GM18498 (cell line): ENCODE measurements at regions not wholly inside any gene's neighbourhood (a gene's known extent, or its start where the extent isn't known, plus 50 kb on each side); places are given as distances from the start of the nearest gene placed in this dataset.
"Not testable (repeated sequence)": the region's sequence is repeated elsewhere in the genome, so short reads cannot be mapped to it uniquely, and the experiment has no call there.

Experiments used
- ATAC-seq: cut with Tn5 transposase; IDR thresholded peaks from one replicate; pipeline ENCODE4 v1.9.1; 2021; ENCODE audit warnings: mild to moderate bottlenecking, moderate library complexity; ENCODE audit not compliant: unreplicated experiment

- ATAC-seq: no peak
Measured at GRCh38 chr21:15644489-15644888, 85.3 kb upstream of the USP25 start.

DNA sequence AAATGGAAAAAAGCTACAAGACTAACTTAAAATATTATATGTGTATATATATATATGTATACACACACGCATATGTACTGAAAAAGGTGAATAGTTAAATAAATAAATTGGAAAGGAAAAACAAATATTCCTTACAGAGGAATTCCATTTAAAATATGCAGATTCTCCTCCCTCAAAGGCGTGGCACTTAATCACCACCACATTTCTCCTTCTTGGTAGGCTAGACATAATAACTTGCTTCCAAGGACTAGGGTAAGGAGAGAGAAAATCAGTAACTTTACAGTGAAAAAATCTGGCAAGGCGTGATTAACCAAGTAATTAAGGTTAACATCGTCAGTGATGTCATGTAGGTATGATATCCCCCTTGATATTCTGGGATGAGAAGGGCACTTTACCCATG, 84.0 kb upstream of the USP25 start:
- ATAC-seq: no peak

GRCh38 chr21:15650735-15651134, 79.0 kb upstream of the USP25 start:
- ATAC-seq: no peak

GRCh38 chr21:15651172-15651571, 78.6 kb upstream of the USP25 start:
- ATAC-seq: no peak

DNA sequence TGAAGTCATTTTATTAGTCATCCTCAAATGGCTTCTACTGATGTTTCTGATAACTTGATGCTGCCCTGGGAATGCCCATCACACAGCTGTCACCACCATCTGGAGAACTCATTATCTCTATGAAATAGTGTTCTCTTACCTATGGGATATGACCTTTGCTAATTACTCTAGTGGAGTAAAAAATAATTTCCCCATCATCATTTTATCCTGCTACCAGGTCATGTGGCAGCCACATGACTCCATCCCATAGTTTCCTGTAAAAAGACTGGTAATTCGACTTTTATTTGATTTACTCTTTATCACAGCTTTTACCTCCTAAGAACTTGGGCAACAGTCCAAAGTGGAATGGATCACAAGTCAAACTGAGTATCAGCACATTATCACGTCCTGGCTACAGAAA, 76.1 kb upstream of the USP25 start:
- no peak for ATAC-seq

DNA sequence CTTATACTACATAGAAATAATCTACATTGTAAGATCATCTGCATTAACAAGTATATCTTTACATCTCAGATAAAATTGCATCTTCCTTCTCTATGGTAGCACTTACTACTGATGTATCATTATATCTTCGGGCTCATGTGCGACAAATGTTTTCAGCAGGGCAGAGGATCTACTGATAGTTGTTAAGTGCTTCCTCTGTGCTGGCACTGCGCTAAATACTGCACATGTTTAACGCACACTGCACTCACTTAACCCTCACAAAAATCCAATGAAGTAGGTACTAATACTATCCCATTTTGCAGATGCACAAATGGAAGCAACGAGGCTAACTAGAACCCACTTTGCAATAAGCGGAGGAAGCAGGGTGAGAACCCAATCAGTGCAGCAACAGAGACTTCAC, 75.6 kb upstream of the USP25 start:
- ATAC-seq: no peak

- no peak for ATAC-seq
Measured at GRCh38 chr21:15659753-15660422, 69.9 kb upstream of the USP25 start.

DNA sequence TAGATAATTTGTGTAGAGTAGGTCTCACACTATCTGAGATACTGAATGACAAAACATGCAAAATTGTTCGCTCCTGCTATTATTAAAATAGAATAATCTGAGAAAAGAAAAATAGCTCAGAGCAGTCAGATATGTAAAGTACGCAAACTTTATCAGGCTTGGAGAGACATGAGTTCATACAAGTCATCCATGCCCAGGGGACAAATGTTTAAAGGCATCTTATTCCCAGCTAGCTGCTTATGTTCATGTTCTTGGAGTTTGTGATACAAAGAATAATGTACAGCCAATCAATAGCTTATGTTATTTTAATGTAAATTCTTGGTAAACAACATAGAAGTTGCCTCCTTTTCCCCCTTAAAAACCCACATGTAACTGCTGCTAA, 69.4 kb upstream of the USP25 start:
- ATAC-seq: no peak

DNA sequence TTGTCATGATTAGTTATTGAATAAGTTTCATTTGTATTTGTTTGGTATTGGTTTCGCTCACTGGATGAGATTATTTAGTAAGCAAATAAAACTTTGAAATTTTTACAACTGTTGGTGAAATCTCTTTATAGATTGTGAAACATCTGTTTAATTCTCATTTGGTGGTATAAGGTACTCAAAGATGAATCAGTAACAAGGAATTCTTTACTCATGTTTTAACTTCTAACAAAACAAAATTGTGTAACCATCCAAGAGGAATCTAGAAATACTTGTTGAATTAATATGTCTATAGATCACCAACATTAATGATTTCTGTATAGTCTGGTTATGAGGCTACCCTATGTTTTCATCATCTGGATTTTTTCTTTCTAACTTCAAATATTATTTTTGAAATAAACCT, 62.8 kb upstream of the USP25 start:
- ATAC-seq: no peak

- no peak for ATAC-seq
Measured at GRCh38 chr21:15667819-15668218, 62.0 kb upstream of the USP25 start.

GRCh38 chr21:15669247-15669646, 60.5 kb upstream of the USP25 start:
- no peak for ATAC-seq

- peak; percentile 62 for ATAC-seq
Measured at GRCh38 chr21:15671188-15671587, 58.6 kb upstream of the USP25 start.

DNA sequence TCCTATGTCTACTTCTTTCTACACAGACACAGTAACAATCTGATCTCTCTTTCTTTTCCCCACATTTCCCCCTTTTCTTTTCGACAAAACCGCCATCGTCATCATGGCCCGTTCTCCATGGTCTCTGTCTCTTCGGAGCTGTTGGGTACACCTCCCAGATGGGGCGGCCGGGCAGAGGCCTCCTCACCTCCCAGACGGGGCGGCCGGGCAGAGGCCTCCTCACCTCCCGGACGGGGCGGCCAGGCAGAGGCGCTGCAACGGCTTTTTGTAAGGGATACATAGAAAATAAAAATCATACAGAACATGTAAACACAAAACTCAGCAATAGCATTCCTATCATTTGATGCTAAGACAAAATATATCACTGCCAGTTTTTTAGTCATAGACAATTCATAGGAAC, 57.2 kb upstream of the USP25 start:
- not testable (repeated sequence) for ATAC-seq

GRCh38 chr21:15676935-15677334, 52.8 kb upstream of the USP25 start:
- no peak for ATAC-seq

DNA sequence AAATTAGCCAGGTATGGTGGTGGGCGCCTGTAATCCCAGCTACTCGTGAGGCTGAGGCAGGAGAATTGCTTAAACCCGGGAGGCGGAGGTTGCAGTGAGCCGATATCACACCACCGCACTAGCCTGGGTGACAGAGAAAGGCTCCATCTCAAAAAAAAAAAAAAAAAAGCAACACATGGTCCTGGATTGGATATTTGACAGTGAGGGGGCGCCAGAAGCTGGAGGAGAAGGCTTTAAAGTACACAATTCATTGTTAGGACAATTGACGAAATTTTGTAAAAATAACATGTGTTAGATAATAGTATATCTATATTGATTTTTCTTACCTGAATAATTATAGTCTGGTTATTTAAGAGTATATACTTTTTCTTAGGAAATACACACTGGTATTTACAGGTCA, 50.2 kb upstream of the USP25 start:
- ATAC-seq: no peak
